DMS153 (cell line): ENCODE measurements at regions not wholly inside any gene's neighbourhood (a gene's known extent, or its start where the extent isn't known, plus 50 kb on each side); places are given as distances from the start of the nearest gene placed in this dataset.

Experiments used
- DNase-seq: peaks from one replicate; lab custom pipeline; 2025; lab: John Stamatoyannopoulos, UW

- DNase-seq = no peak
Measured at GRCh38 chr5:118687661-118688621, 300.4 kb downstream of the DTWD2 start.

- DNase-seq = no peak
Measured at GRCh38 chr5:118687100-118687499, 301.2 kb downstream of the DTWD2 start.

- no peak for DNase-seq
Measured at GRCh38 chr5:118681655-118682054, 306.7 kb downstream of the DTWD2 start.

- DNase-seq = no peak
Measured at GRCh38 chr5:118679264-118679940, 308.9 kb downstream of the DTWD2 start.

GRCh38 chr5:118678746-118679145 lies 309.6 kb downstream of the DTWD2 start:
- no peak for DNase-seq

- DNase-seq = no peak
Measured at GRCh38 chr5:118675247-118675646, 313.1 kb downstream of the DTWD2 start.

GRCh38 chr5:118657576-118657975 lies 330.8 kb downstream of the DTWD2 start:
- DNase-seq = no peak

- no peak for DNase-seq
Measured at GRCh38 chr5:118653872-118654271, 334.5 kb downstream of the DTWD2 start.

GRCh38 chr5:118653183-118653582 lies 335.2 kb downstream of the DTWD2 start:
- no peak for DNase-seq

- DNase-seq = no peak
Measured at GRCh38 chr5:118651002-118651401, 337.3 kb downstream of the DTWD2 start.

GRCh38 chr5:118647587-118647986 lies 340.8 kb downstream of the DTWD2 start:
- DNase-seq = no peak

GRCh38 chr5:118646917-118647316 lies 341.4 kb downstream of the DTWD2 start:
- no peak for DNase-seq

GRCh38 chr5:118637947-118638670 lies 350.2 kb downstream of the DTWD2 start:
- no peak for DNase-seq

GRCh38 chr5:118628660-118629354 lies 359.5 kb downstream of the DTWD2 start:
- no peak for DNase-seq

- DNase-seq = no peak
Measured at GRCh38 chr5:118620233-118620632, 368.1 kb downstream of the DTWD2 start.

- DNase-seq = no peak
Measured at GRCh38 chr5:118619823-118620222, 368.5 kb downstream of the DTWD2 start.

GRCh38 chr5:118616281-118616680 lies 372.1 kb downstream of the DTWD2 start:
- no peak for DNase-seq

GRCh38 chr5:118614731-118615456 lies 373.5 kb downstream of the DTWD2 start:
- no peak for DNase-seq

- no peak for DNase-seq
Measured at GRCh38 chr5:118611332-118611945, 376.9 kb downstream of the DTWD2 start.

GRCh38 chr5:118606940-118607339 lies 381.4 kb downstream of the DTWD2 start:
- DNase-seq = no peak

GRCh38 chr5:118605761-118606160 lies 382.6 kb downstream of the DTWD2 start:
- no peak for DNase-seq
